Suprapubic skin (tissue), 4 donors: ENCODE measurements at regions not wholly inside any gene's neighbourhood (a gene's known extent, or its start where the extent isn't known, plus 50 kb on each side); places are given as distances from the start of the nearest gene placed in this dataset.

ENCODE experiments used
- CTCF ChIP-seq, 2 donors: fragments of 200-600 bp in 1 of 2; fragments of 450-650 bp in 1 of 2; sonication (generic) in 1 of 2; IDR thresholded peaks; one replicate each; pipeline ENCODE4 v1.5.1; 2016 to 2019; ENCODE audit warnings: antibody characterized with exemption in 2 of 2, mild to moderate bottlenecking in 1 of 2, moderate library complexity in 1 of 2
- EP300 ChIP-seq: sonication (generic); formaldehyde crosslinking; IDR thresholded peaks from one replicate; pipeline ENCODE4 v1.6.1; 2017; ENCODE audit warnings: antibody characterized with exemption
- POLR2A ChIP-seq, 2 donors: fragments of 450-650 bp; IDR thresholded peaks; one replicate each; pipeline ENCODE4 v1.6.1; 2017; ENCODE audit warnings: antibody characterized with exemption in 2 of 2, mild to moderate bottlenecking in 2 of 2, moderate library complexity in 2 of 2
- POLR2AphosphoS5 ChIP-seq, 3 donors: sonication (generic); formaldehyde crosslinking; IDR thresholded peaks; one replicate each; pipeline ENCODE4 v1.6.1; 2017; ENCODE audit warnings: antibody characterized with exemption in 3 of 3

GRCh38 chr10:55374917-55375316, 573.9 kb upstream of the PCDH15 start:
- TF ChIP-seq CTCF (IDR thresholded peaks at IDR 0.05) (no peak), POLR2A (IDR thresholded peaks at IDR 0.05) (no peak), EP300 (no peak), POLR2AphosphoS5 (IDR thresholded peaks at IDR 0.05) (no peak)
